Putamen (tissue), 1 donor: ENCODE measurements at regions not wholly inside any gene's neighbourhood (a gene's known extent, or its start where the extent isn't known, plus 50 kb on each side); places are given as distances from the start of the nearest gene placed in this dataset.
"Not testable (repeated sequence)": the region's sequence is repeated elsewhere in the genome, so short reads cannot be mapped to it uniquely, and the experiment has no call there.

Experiments
- DNase-seq: peaks from one replicate; pipeline ENCODE4 v3.0.0-alpha.2; 2016; ENCODE audit warnings: low spot score

DNA sequence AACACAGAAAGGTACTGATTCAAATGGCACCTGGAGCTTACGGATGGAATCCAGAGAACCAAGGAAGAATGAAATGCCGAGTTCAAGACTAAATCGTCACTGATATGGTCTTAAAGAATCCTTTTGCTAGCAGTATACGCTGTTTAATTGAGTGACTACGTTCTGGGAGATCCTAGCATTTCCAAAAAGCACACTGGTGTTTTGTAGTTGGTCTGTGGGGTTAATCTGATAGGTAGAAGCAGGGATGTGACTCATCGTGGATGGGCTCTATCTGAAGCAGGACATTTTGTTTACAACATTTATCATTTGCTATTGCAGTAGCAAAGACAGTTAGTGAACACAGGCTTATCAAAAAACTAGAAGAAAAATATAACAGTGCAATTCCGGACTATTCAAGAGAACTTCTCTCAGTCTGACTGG is 169.2 kb upstream of the HMGA2 start:
- DNase-seq: no peak

DNA sequence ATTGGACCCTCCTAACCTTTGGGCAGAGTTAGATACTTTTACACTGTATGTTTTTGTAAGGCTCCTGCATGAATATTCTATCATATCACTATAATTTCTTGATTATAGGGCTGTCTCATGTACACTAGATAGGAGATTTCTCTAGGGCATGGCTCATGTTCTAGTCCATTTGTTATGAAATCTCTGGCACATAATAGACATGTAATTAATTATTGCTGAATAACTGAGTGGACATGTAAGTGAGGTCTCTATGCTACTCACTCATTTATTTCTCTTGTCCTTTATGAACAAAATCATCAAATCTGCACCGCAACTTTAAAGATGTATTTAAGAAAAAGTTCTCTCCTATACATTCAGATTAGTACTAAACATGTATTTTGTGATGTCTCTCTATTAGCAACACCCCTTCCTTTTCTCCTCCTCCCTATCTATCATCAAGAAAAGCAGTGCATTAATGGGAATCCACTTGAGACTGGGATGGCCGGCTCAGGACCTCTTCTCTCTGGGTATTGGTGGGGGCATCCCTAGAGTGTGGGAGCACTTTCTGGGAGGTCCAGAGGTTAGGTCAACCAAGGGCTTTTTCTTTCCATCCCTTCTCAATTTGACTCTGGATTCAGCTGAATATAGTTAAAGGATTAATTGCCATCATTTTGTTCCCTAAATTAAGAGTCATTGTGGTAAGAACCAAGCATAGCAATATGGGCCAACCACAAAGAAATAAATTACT is 168.0 kb upstream of the HMGA2 start:
- no peak for DNase-seq

DNA sequence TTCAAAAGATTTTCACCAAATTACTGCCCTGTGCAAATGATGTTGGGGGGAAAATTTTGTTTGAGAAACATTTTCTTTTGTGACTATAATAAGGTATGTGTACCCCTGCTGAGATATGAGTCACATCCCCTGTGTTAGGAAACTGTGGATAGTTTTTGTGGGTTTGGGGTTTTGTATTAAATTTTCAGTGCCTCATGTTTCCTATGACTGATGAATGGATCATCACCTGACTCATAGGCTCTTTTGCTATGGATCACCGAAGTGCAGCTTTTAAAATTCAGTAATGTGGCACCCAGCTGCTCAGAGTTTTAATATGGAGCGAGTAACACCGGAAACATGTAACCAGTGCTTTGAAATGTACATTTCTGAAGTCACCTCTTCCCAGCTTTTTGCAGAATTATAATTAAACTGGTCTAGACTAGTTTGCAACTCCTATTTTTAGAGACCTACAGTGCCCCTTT is 167.4 kb upstream of the HMGA2 start:
- DNase-seq: no peak

DNA sequence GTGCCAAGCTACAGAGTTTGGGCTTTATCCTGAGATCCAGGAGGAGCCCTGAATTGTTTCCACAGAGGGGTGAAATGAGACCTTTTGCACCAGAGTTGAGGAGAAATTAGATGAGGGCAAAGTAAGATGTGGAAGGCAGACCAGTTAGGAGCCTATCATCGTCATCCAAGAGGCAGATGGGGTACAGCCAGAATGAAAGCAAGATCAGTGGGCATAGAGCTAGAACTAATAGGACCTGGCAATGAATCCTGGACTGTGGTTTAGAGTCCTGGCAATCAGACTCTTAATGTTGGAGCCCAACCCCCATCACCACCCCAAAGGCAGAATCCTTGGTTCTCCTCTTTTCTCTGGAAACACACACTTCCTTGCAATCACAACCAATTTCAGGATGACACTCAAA is 166.6 kb upstream of the HMGA2 start:
- no peak for DNase-seq

DNA sequence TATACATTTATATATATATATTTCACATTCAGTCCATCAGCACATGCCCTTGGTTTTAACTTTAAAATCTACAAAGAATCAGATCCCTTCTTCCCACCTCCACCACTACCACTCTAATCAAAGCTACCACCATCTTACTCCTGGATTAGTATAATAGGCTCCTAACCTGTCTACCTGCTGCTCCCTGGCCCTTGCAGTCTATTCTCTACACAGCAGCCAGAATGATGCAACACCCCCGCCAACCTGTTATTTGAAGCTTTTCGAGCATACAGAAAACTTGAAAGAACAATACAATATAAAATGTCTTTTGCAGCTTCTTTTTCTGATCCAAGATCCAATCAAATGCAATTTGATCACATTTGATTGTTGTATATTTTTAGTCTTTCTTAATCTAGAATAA is 165.9 kb upstream of the HMGA2 start:
- DNase-seq: no peak

DNA sequence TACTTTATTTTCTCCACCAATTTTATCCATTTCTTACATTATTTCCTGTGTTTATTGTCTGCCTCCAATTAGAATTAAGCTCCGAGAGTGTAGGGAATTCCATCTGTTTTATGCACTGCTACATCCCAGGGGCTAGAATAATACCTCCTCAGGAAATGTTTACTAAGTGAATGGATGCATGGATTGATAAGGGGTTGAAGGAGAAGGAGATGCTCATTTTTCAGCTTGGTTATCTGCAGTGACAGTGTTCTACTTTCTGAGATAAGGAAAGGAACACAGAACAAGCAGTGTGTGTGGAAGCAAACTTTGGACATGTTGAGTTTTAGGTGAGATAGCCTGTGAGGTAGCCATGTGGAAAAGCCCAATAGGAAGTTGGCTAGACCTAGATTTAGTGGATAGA is 164.6 kb upstream of the HMGA2 start:
- DNase-seq: no peak

DNA sequence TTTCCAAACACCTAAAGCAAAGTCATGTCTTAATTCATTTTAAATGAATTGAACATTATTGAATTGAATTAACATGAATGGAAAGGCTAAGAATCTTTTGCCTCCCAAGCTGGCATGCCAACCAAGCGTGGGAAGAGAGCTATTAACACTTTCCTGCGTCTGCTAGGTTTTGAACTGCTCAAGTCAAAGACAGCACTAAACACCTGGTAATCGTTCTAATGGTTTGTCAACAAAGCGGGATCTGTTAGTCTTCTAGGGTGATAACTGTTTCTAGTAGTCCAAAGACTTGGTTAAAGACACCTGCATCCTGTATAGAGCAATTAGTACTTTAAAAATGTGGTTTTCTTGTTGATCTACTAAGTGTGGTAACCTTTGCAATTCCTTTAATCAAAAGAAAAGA is 164.2 kb upstream of the HMGA2 start:
- no peak for DNase-seq

DNA sequence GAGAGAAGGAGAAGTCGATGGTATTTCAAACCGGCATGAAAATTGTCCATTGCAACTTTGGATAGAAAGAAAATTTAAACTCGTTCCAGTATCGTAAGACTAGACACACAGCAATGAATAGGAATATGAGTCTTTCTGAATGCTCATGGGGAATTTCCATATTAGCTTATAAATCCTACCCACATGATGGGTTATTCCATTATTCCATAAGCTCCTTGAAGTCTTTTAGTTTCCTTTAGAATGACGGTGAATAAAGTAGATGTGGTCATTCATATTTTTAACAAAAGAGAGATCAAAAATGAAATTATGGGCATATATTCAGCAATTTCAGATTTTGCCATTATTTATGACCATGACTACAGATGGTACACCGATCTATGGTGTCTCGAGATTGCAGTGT is 163.4 kb upstream of the HMGA2 start:
- DNase-seq: no peak

DNA sequence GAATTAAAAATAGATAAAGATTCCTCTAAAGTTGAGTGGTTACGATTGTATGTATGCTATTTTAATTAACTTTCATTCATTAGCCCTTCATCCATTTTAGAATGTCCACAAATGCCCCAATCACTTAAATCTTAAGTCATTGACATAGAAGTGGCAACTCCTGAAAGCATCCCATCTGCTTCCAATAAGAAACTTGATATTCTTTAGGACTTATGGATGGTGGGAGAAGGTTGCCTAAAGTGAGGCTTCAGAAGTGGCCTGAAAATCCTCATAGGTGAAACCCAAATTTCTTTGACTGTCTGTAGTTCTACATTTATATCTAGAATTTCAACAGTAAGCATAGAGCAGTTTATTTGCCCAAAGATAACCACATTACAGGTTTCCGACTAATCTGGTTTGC is 161.7 kb upstream of the HMGA2 start:
- DNase-seq: no peak

DNA sequence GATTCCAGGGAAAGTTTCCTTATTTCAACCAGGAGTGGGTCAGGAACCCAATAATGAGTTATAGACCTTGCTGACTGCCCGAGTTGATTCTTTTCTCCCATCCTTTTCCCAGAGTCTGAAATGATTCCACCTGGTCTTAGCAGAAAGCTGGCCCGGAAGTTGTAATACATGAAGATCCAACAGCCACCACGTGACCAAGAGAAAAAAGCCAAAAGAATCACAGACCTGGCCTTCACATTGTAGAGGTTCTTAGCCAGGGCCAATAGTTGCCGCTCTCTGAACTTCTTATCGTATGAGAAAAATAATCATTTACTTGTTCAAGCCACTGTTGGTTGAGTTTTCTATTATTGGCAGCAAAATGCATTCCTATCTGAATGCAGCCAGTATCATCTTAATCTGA is 161.2 kb upstream of the HMGA2 start:
- DNase-seq: no peak

DNA sequence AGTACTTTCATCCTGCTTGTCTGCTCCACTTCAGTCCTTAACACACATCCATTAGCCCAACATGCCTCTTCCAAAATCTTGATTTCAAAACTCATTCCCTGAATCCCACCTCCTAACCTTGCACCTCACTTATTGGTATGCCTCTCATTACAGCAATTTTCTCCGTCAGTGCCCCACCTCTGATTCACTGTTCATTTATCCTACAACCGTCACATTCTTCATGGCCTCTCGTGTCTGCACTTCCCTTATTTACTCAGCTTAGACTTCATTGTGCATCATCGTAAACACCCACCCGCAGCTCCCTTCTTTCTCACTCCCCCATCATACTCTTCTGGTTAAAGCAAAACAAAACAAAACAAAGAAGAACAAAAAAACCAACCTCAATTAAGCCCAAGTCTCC is 160.6 kb upstream of the HMGA2 start:
- DNase-seq: no peak

DNA sequence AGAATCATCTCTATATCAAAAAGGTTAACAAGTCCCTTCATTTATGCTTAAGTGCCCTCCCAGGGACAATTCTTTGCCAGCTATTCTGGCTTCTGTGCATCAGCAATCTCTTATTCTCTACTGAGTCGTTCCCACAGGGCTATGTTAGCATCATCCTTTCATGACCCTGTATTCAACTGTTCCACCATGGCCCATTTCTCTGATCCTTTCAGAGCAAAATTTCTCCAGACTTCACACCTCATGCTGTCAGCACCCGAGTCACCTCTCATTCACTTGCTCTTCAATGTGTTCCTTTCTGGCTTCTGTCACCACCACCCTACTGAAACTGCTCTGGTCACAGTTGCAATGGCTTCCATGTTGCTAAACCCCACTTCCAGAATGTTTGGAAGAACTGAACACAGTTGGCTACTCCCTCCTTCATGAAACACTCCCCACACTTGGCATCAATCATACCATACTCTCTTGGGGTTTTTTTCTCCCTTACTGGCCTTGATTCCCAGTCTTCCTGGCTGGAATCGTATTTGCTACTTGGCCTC is 159.5 kb upstream of the HMGA2 start:
- no peak for DNase-seq

DNA sequence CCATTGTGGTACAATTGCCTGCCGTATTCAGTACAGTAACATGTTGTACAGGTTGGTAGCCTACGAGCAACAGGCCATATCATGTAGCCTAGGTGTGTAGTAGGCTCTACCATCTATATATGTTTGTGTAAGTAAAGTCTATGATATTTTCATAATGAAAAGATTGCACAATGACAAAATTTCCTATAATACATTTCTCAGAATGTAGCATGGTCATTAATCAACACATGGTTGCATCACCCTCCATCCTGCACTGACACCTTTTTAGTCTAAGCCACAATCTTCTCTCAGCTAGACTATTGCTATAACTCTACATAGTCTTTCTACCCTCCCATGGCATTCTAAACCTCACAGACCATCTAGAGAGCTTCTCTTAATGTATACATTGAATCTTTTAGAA is 158.5 kb upstream of the HMGA2 start:
- no peak for DNase-seq

DNA sequence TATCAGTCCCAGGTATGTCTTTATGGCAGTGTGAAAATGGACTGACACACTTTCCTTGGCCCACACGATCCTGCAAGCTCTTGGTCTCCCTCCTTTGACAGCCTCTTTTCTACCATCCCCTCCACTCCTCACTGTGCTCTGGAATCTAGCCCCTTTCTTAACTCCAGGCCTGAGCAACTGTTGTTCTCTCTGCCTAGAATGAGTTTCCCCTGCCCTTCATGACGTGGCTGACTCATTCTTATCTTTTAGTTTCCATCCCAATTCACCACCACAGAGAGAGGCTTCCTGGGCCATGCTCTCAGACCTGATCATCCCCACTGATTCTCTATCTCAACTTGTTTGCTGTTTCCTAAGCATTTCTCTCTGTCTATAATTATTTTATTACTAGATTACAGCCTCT is 157.4 kb upstream of the HMGA2 start:
- DNase-seq: no peak

DNA sequence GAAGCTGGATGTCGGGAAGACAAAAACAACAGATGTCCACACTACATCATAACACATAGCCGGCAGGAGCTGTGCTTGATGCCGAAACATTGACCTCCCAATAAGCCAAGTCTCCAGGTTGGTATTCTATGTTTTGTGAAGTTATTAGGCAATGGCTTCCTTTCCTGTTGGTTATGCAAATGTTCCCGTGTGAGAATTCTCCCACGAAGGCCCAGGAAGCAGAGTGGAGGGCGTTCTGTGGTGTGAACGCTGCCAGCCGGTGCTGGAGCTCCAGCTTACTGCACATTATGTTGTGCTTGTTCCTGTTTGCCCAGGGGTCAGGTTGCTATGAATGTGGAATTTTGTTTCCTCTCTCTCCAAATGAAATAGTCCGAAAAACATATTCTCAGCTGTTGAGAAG is 156.4 kb upstream of the HMGA2 start:
- no peak for DNase-seq

DNA sequence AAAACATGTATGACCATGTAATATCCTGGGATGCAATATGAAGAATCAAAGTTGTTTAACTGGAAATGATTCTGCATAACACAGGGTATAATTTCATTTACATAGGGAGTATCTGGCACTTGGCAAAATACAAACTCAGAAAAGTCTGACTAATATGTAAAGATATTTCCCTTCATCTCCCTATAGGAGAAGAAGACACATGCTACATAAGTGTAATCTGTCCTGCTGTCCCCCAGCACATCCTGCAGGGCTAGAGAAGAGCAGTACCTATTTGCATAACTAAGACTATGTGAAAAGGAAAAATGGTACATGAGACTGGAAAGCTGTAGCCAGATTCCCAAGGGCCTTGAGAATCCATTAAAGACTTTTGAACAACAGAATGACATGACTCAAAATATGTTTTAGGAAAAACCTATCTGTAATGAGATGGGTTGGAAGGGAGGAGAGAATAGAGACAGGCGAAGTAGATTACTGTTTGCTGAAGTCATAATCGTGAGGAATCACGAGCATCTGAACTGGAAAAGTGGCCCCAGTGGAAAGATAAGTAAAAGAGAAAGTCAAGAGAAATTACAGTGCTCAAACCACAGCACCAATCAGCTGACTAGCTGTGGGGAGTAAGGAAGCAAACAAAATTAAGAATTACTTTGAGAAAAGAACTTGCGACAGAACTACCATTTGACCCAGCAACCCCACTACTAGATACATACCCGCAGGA is 155.1 kb upstream of the HMGA2 start:
- DNase-seq: no peak

DNA sequence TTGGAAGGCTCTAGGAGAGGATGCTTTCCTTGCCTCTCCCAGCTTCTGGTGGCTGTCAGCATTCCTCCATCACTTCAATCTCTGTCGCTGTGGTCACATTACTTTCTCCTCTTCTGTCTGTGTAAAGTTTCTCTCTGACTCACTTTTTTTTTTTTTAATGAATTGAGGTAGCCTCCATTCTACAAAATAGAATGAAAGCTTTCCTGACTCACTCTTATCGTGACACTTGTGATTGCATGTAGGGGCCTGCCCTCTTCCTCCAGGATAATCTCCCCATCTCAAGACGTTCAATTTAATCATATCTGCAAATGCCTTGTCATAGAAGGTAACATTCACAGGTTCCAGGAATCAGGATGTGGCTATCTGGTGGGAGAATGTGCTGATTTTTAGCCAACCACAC is 153.5 kb upstream of the HMGA2 start:
- no peak for DNase-seq

DNA sequence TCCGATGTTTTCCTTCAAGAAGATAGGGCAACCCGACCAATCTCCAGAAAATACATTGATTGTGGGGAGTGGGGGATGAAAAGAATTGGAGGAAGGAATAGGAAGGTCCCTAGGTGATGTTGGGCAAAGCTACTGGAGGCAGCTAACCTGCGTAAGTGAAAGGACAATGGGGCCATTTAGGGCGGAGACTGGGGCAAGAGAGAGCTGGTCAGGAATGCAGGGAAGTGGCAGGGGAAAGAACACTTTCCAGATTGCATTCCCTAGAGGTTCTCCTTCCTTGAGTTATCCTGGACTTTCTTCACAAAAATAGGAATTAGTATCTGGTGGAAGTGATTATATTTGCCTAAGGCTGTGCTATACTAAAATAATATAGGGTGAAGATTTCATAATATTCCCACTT is 151.8 kb upstream of the HMGA2 start:
- DNase-seq: no peak

DNA sequence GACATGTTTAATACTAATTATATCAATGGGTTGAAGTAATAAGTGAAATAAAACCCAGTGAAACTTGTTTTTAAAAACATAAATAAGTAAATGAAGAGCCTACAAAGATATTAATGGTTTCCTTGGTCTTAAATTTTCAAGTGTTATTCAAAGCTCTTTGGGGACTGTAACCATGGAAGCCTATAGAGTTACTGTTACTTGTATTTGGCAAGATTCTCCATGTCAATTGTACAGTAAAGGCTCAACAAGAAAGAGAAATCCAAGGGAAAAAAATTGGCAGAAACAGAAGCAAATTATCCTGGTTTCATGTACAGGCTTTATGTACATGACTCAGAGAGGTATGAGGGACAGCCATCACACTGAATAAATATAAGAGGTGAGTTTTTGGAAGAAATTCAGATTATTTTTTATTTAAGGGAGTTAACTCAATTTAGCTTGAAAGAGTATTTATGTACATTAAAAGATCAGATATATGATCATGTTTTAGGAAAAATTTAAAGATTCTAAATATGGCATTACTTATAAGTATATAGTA is 151.1 kb upstream of the HMGA2 start:
- no peak for DNase-seq

DNA sequence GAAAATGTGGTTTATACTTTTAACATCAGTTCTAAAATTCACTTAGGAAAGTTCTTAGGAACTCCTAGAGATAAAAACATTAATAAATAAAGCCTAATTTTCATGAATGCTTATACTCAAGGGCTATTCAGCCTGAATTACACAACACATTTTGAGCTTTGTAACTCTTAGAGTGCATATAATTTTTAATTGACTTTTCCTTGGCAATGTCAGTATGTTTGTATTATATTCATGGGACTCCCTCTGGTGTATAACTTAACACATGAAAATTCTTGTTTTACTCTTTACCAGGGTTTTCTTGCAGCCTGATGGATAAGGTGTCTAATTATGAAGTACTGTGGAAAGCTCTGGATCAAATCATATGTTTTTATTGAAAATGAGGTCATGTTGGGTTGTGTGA is 150.6 kb upstream of the HMGA2 start:
- no peak for DNase-seq

DNA sequence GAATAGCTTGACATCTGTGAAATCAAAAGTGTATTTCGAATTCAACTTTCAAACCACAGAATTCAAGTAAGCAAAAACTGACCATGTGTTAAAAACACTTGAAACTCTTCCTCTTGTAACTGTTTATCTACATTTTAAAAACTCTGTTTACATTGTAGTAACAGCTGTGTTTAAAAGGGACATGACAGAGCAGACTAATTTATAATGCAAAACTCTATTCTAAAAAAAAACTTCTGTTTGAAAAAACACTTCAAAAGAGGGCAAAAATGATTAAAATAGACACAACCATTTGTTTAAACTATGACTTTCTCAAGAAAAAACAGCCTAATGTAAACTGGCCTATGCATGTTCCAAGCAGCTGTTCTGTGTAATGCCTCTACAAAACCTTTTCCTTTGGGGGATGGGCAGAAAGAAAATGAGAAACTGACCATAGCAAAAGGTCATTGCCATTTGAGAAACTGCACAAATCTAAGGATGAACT is 149.1 kb upstream of the HMGA2 start:
- no peak for DNase-seq

DNA sequence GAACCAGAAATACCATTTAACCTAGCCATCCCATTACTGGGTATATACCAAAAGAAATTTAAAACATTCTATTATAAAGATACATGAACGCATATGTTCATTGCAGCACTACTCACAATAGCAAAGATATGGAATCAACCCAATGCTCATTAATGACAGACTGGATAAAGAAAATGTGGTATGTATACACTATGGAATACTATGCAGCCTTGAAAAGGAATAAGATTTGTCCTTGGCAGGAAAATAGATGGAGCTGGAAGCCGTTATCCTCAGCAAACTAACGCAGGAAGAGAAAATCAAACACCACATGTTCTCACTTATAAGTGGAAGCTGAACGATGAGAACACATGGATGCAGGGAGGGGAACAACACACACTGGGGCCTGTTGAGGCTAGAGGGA is 146.1 kb upstream of the HMGA2 start:
- DNase-seq: not testable (repeated sequence)

DNA sequence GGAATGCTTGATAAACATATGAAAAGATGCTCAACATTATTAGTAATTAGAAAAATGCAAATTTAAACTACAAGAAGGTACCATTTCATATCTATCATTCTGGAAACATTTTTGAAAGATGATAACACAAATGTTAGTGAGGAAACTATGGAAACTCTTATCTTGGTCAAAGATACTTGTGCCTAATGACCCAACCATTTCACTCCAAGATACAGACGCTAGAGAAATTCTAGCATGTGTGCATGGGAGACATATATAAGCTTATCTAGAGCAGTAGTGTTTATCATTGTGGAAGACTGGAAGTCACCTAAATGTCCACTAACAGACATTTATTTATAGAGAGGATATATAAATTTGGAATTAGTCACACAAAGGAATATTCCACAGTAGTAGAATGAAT is 143.1 kb upstream of the HMGA2 start:
- no peak for DNase-seq
